ENCODE measurements at regions not wholly inside any gene's neighbourhood (a gene's known extent, or its start where the extent isn't known, plus 50 kb on each side); places are given as distances from the start of the nearest gene placed in this dataset.

DNA sequence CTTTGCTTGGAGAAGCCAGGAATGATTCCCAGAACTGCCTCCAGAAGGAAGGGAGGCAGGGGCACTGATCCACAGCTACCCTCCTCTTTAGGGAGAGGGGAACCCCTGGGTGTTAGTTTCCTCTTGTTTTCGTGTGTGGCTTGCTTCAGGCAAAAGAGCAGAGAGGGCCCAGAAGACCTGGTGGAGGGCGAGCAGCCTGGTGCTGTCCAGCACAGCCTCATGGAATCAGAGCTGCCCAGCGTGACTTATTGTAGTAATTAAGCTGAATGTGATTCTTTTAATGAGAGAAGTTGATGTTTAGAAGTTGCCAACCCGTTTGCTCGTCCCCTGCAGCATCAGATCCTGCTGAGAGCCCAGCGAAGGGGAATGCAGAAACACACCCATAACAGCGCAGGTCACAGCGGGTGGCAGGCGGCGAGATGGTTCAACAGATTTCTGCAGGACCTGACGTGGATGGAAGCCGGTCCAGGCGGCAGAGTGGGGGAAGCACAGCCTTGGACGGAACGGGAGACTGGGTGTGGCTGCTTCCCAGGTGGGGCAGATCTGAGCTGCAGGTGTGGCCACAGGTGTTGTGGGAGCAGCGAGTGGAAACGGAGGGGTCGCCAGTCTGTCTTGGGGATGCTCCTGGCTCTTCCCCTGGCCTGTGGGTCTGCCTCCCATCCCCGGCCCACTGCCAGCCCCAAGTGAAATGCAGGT lies 53.7 kb upstream of the SHH start:
- POLR2A ChIA-PET (ENCODE audit: low non-redundant PET) = no interaction called here
- CTCF ChIA-PET = no interaction called here
- DNase-seq (ENCODE audit: low spot score) = no peak
- TF ChIP-seq, protein P1, sequence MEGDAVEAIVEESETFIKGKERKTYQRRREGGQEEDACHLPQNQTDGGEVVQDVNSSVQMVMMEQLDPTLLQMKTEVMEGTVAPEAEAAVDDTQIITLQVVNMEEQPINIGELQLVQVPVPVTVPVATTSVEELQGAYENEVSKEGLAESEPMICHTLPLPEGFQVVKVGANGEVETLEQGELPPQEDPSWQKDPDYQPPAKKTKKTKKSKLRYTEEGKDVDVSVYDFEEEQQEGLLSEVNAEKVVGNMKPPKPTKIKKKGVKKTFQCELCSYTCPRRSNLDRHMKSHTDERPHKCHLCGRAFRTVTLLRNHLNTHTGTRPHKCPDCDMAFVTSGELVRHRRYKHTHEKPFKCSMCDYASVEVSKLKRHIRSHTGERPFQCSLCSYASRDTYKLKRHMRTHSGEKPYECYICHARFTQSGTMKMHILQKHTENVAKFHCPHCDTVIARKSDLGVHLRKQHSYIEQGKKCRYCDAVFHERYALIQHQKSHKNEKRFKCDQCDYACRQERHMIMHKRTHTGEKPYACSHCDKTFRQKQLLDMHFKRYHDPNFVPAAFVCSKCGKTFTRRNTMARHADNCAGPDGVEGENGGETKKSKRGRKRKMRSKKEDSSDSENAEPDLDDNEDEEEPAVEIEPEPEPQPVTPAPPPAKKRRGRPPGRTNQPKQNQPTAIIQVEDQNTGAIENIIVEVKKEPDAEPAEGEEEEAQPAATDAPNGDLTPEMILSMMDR (conservative IDR thresholded peaks at IDR 0.05; ENCODE audit: low read depth) = no peak
- no peak overlapping the region for H3K27ac ChIP-seq

DNA sequence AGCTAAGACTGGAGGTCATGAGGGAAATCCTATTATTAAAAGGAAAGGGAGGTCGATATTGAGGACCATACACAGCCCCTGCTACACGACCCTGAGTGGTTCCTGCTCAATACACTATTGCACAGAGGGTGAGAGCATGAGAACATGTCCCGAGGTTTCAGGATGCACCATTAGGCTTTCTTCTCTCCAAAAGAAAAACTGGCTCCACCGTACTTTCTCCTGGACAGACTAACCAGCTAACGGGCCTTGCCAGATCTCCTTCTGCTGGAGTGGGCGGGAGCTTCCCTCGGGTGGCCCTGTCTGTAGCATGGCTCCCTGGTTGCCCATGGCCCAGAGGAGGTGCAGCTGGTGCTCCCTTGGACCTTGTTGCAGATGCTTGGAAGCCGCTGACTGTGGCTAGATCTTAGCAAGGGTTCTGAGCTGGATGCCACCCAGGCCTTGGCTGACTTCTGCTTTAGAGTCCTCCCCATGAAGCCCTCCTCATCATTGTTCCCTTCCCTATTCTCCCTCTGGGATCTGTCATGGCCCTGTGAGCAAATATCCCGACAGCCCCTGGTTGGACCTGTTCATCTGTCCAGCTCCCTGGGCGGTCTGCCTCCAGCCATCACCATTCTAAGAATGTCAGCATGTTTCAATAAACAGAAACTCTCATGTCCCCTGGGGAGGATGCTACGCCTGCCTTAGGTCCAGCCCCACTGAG lies 52.9 kb upstream of the SHH start:
- ChIA-PET POLR2A (ENCODE audit: low non-redundant PET) (no interaction called here), CTCF (no interaction called here)
- no peak overlapping the region for H3K27ac ChIP-seq
- TF ChIP-seq, protein P1 (conservative IDR thresholded peaks at IDR 0.05; ENCODE audit: low read depth) = no peak
- DNase-seq (ENCODE audit: low spot score) = no peak

- ChIA-PET CTCF (no interaction called here), POLR2A (ENCODE audit: low non-redundant PET) (no interaction called here)
- DNase-seq (ENCODE audit: low spot score) = no peak
- H3K27ac ChIP-seq = no peak overlapping the region
- TF ChIP-seq, protein P1 (conservative IDR thresholded peaks at IDR 0.05; ENCODE audit: low read depth) = no peak
Measured at GRCh38 chr7:155864271-155864985, 52.2 kb upstream of the SHH start.

DNA sequence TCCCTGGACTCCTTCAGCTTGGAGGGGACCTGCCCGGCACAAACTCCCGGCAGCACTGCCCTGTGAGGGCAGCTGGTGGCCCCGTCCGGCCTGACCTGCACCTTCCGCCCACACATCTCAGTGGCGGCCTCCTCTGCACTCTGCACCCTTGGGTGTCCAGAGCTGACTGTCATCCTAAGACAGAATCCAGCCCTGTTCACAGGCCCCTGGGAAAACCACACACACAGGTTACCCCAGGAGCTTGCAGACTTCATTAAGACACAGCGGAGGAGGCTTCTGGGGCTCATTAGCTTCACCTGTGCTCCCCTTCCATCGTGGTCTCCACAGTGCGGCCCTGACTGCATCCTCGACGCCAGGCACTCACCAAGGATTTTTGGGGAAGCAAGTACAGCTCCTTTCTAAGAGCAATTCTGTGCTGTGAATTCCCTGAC lies 51.5 kb upstream of the SHH start:
- POLR2A ChIA-PET (ENCODE audit: low non-redundant PET) = no interaction called here
- DNase-seq (ENCODE audit: low spot score) = no peak
- no peak overlapping the region for H3K27ac ChIP-seq
- CTCF ChIA-PET = no interaction called here
- TF ChIP-seq, protein P1 (conservative IDR thresholded peaks at IDR 0.05; ENCODE audit: low read depth) = no peak

- CTCF ChIA-PET = interaction anchor here (0.6 to 0.8 kb wide), 4 partner anchors 47 to 1087 kb away, joined by 3 to 6 read pairs (median 3); partner anchors contain the start of gene NOM1
- peak; percentile 49 for DNase-seq (ENCODE audit: low spot score)
- TF ChIP-seq, protein P1 (conservative IDR thresholded peaks at IDR 0.05; ENCODE audit: low read depth) = no peak; the same call in 1 of the 2 replicates
- POLR2A ChIA-PET (ENCODE audit: low non-redundant PET) = no interaction called here
- peak overlapping the region; percentile 51; the same call in 1 of the 2 replicates for H3K27ac ChIP-seq
Measured at GRCh38 chr7:155862123-155862892, 50.0 kb upstream of the SHH start.

Measured in RWPE1 (cell line).